CD4-positive, alpha-beta T cell (primary cell): ENCODE measurements at regions not wholly inside any gene's neighbourhood (a gene's known extent, or its start where the extent isn't known, plus 50 kb on each side); places are given as distances from the start of the nearest gene placed in this dataset.

Experiments used
- ATAC-seq: fragments of 200-7000 bp; cut with Tn5 transposase; one replicate; pipeline ENCODE4 v1.10.0; 2022; ENCODE audit warnings: mild to moderate bottlenecking; ENCODE audit not compliant: poor library complexity
- CTCF ChIA-PET: fragments of 350-600 bp; sonication (Branson Sonifier 250); formaldehyde crosslinking; loops from one replicate; lab custom pipeline; 2021; ENCODE audit warnings: antibody characterized with exemption, inconsistent platforms; lab: Charles Lee
- POLR2A ChIA-PET: fragments of 350-600 bp; sonication (Branson Sonifier 250); formaldehyde crosslinking; loops from one replicate; lab custom pipeline; 2021; ENCODE audit warnings: antibody characterized with exemption, inconsistent platforms; lab: Charles Lee
- DNase-seq, 14 experiments: peaks; one replicate each; pipeline ENCODE4 v3.0.0-alpha.2; 2013 to 2020; ENCODE audit warnings: mixed read lengths in 2 of 14
- H3K27ac ChIP-seq, 2 donors: one replicate each; pipeline versions ENCODE4 v1.5.1 to v1.7.0; 2013; ENCODE audit warnings: low read length in 2 of 2, low read depth in 1 of 2, mild to moderate bottlenecking in 1 of 2
- H3K27me3 ChIP-seq, 2 experiments: 1 replicate in 1 of 2; 2 replicates in 1 of 2; pipeline versions ENCODE4 v1.6.1 to v1.7.0; 2013; ENCODE audit warnings: low read length in 2 of 2, control low read depth in 1 of 2, mild to moderate bottlenecking in 1 of 2, moderate library complexity in 1 of 2; ENCODE audit not compliant: insufficient read depth in 2 of 2, control insufficient read depth in 1 of 2
- H3K36me3 ChIP-seq: one replicate; pipeline ENCODE4 v1.6.1; 2013; ENCODE audit warnings: low read length, control low read depth; ENCODE audit not compliant: insufficient read depth
- H3K4me1 ChIP-seq: one replicate; pipeline ENCODE4 v1.6.1; 2013; ENCODE audit warnings: low read length, control low read depth; ENCODE audit not compliant: insufficient read depth
- H3K4me3 ChIP-seq: one replicate; pipeline ENCODE4 v1.5.1; 2013; ENCODE audit warnings: mild to moderate bottlenecking, low read length, moderate library complexity
- H3K9me3 ChIP-seq, 2 experiments: 1 replicate in 1 of 2; 2 replicates in 1 of 2; pipeline versions ENCODE4 v1.6.1 to v1.7.0; 2013; ENCODE audit warnings: low read length in 2 of 2, mild to moderate bottlenecking in 2 of 2, control low read depth in 1 of 2, moderate library complexity in 1 of 2; ENCODE audit not compliant: control insufficient read depth in 1 of 2, insufficient read depth in 1 of 2
- H3K27ac Mint-ChIP-seq: one replicate; pipeline ENCODE4 v1.8.0; 2020; ENCODE audit warnings: mixed read lengths
- H3K27me3 Mint-ChIP-seq: one replicate; pipeline ENCODE4 v1.8.0; 2021; ENCODE audit warnings: mixed read lengths
- H3K36me3 Mint-ChIP-seq: one replicate; pipeline ENCODE4 v1.8.0; 2021; ENCODE audit warnings: low read depth, mixed read lengths
- H3K4me1 Mint-ChIP-seq: one replicate; pipeline ENCODE4 v1.8.0; 2021; ENCODE audit warnings: low read depth, mixed read lengths
- H3K4me3 Mint-ChIP-seq: one replicate; pipeline ENCODE4 v1.8.0; 2020; ENCODE audit warnings: mild to moderate bottlenecking, mixed read lengths
- H3K9me3 Mint-ChIP-seq: one replicate; pipeline ENCODE4 v1.8.0; 2020; ENCODE audit warnings: mixed read lengths
- intact Hi-C, 2 experiments: fragments of 100-400 bp; cut with DNase I in 1 of 2; cut with micrococcal nuclease in 1 of 2; formaldehyde crosslinking; loops; one replicate each; pipeline versions ENCODE4 v1.15.1 to v1.9.0; 2023 to 2025; cut with DNase I, micrococcal nuclease
- TF ChIP-seq, protein P1 (sequence below): fragments of 200-600 bp; IDR thresholded peaks from one replicate; pipeline ENCODE4 v1.8.0; 2022; ENCODE audit warnings: antibody characterized with exemption, mild to moderate bottlenecking

DNA sequence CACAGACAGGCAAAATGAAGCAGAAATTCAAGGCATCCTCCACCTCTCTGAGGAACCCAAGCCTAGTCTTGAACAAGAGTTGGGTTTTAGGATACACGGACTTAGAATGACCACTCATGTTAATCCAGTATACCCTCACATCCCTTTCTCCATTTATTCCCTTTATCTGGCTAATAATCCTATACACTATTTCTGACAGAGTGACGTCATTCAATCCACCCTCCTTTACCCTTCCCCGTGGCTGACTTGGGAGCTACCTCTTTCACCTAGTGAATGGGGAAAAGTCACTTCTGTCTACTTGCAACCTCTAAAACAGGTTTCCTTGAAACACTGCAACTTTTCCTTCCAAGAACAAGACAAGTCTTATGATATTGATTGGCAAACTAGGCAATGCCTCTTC is 52.8 kb upstream of the PARVA start:
- ChIA-PET POLR2A (no interaction called here), CTCF (no interaction called here)
- ATAC-seq = no peak
- intact Hi-C loops = no loop called here
- Histone ChIP-seq H3K4me3 (no peak overlapping the region), H3K36me3 (no peaks in the 10 kb centered on the region), H3K9me3 (peaks cover 0 to 3% of the 10 kb centered on the region in 2 experiments), H3K27me3 (no peaks in the 10 kb centered on the region), H3K27ac (no peak overlapping the region), H3K4me1 (peaks cover 7% of the 10 kb centered on the region)
- Mint-ChIP-seq H3K9me3 (no peaks in the 10 kb centered on the region), H3K27ac (no peak overlapping the region), H3K27me3 (no peaks in the 10 kb centered on the region), H3K4me1 (peaks cover 23% of the 10 kb centered on the region), H3K4me3 (no peak overlapping the region), H3K36me3 (no peaks in the 10 kb centered on the region)
- TF ChIP-seq, protein P1, sequence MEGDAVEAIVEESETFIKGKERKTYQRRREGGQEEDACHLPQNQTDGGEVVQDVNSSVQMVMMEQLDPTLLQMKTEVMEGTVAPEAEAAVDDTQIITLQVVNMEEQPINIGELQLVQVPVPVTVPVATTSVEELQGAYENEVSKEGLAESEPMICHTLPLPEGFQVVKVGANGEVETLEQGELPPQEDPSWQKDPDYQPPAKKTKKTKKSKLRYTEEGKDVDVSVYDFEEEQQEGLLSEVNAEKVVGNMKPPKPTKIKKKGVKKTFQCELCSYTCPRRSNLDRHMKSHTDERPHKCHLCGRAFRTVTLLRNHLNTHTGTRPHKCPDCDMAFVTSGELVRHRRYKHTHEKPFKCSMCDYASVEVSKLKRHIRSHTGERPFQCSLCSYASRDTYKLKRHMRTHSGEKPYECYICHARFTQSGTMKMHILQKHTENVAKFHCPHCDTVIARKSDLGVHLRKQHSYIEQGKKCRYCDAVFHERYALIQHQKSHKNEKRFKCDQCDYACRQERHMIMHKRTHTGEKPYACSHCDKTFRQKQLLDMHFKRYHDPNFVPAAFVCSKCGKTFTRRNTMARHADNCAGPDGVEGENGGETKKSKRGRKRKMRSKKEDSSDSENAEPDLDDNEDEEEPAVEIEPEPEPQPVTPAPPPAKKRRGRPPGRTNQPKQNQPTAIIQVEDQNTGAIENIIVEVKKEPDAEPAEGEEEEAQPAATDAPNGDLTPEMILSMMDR = no peak
- DNase-seq = no peak
